ENCODE measurements at regions not wholly inside any gene's neighbourhood (a gene's known extent, or its start where the extent isn't known, plus 50 kb on each side); places are given as distances from the start of the nearest gene placed in this dataset.

DNA sequence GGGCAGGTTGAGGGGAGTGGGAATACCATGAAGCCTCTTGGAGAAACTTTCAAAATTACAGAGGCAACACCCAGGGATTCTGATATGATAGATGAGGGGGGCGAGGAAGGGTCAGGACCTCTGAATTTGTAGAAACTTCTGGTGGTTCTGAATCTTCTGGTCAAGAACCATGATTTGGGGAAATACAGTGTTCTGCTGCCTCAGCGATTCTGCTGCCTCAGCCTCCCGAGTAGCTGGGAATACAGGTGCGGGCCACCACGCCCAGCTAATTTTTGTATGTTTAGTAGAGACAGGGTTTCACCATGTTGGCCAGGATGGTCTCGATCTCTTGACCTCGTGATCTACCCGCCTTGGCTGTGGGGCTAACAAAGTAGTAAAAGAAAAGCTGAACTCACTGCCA lies 70.4 kb downstream of the MAGEF1 start:
- TF ChIP-seq, protein P1, sequence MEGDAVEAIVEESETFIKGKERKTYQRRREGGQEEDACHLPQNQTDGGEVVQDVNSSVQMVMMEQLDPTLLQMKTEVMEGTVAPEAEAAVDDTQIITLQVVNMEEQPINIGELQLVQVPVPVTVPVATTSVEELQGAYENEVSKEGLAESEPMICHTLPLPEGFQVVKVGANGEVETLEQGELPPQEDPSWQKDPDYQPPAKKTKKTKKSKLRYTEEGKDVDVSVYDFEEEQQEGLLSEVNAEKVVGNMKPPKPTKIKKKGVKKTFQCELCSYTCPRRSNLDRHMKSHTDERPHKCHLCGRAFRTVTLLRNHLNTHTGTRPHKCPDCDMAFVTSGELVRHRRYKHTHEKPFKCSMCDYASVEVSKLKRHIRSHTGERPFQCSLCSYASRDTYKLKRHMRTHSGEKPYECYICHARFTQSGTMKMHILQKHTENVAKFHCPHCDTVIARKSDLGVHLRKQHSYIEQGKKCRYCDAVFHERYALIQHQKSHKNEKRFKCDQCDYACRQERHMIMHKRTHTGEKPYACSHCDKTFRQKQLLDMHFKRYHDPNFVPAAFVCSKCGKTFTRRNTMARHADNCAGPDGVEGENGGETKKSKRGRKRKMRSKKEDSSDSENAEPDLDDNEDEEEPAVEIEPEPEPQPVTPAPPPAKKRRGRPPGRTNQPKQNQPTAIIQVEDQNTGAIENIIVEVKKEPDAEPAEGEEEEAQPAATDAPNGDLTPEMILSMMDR (conservative IDR thresholded peaks at IDR 0.05; ENCODE audit: low read length), result no peak
- no peak for DNase-seq (ENCODE audit: low read depth)
- H3K4me3 ChIP-seq (ENCODE audit: low read length), result no peak overlapping the region

DNA sequence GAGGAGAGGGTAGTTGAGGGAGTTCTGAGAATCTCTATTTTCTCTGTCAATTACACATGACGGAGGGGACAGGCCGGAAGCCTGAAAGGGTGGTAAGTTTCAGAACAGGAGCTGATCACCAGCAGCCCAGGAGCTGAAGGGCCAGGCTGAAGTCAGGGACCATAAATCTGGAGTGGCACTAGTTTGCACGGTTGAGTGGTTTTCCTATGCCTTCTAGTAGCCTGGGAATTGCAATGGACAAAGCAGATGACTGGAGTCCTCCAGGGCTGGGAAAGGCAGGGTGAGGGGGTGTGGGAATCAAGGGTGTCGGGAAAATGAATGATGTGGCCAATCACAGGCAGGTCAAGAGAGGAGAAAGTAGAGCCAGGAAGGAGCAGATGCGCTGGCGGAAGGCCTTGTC lies 72.5 kb downstream of the MAGEF1 start:
- no peak overlapping the region for H3K4me3 ChIP-seq (ENCODE audit: low read length)
- TF ChIP-seq, protein P1 (conservative IDR thresholded peaks at IDR 0.05; ENCODE audit: low read length), result no peak
- DNase-seq (ENCODE audit: low read depth), result no peak

- DNase-seq (ENCODE audit: low read depth), result peak; percentile 49
- H3K4me3 ChIP-seq (ENCODE audit: low read length), result no peak overlapping the region
- TF ChIP-seq, protein P1 (conservative IDR thresholded peaks at IDR 0.05; ENCODE audit: low read length), result no peak
Measured at GRCh38 chr3:184637705-184638104, 74.2 kb downstream of the MAGEF1 start.

DNA sequence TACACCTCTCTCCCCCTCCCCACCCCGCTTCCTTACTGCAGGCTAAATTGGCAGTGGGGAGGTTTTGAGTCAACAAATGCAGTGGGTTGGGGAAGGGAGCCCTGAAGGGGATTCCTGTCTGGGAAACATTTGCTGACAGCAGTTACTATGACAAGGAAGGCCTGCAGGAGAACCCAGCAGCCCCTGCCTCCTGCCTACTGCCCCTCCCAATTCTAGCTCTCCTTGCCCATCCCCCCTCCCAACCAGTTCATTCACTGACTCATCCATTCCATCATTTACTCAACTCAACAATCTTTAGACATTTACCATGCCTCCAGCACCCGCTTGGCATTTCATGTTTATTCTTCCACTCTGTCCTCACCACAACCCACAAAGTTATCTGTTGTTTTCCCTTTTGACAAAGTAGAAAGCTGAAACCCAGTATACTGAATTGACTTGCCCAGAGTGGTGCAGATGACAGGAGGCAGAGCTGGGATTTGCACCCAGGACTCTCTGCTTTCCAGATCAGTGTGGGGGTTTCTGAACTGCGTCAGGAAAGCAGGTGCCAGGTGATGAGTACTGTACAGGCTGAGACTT lies 75.0 kb downstream of the MAGEF1 start:
- no peak overlapping the region for H3K4me3 ChIP-seq (ENCODE audit: low read length)
- peak; percentile 79 for DNase-seq (ENCODE audit: low read depth)
- TF ChIP-seq, protein P1 (conservative IDR thresholded peaks at IDR 0.05; ENCODE audit: low read length), result no peak

GRCh38 chr3:184635774-184636173 lies 74.2 kb downstream of the EPHB3 start:
- DNase-seq (ENCODE audit: low read depth), result no peak
- TF ChIP-seq, protein P1 (conservative IDR thresholded peaks at IDR 0.05; ENCODE audit: low read length), result no peak
- H3K4me3 ChIP-seq (ENCODE audit: low read length), result no peak overlapping the region

GRCh38 chr3:184635126-184635525 lies 73.5 kb downstream of the EPHB3 start:
- no peak overlapping the region for H3K4me3 ChIP-seq (ENCODE audit: low read length)
- DNase-seq (ENCODE audit: low read depth), result no peak
- TF ChIP-seq, protein P1 (conservative IDR thresholded peaks at IDR 0.05; ENCODE audit: low read length), result no peak

DNA sequence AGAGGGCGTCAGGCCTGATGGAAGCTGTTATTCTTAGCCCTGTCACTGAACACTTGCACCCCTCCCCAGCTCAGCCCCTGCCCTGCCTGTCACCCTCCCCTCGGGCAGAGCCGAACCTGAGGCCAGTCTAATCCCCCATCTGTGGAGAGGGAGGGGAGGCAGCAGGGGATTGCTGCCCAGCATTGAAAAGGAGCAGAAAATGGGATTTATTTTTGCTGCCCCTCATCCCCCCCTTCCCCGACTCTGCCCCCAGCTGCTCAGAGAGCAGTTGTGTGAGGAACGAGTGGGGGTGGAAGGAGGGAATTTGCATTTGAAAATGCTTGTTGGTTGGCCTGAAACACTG lies 71.6 kb downstream of the EPHB3 start:
- DNase-seq (ENCODE audit: low read depth), result no peak
- no peak overlapping the region for H3K4me3 ChIP-seq (ENCODE audit: low read length)
- TF ChIP-seq, protein P1 (conservative IDR thresholded peaks at IDR 0.05; ENCODE audit: low read length), result no peak
